Spleen (tissue), 11 donors: ENCODE measurements at regions not wholly inside any gene's neighbourhood (a gene's known extent, or its start where the extent isn't known, plus 50 kb on each side); places are given as distances from the start of the nearest gene placed in this dataset.
A peak's percentile ranks its signal among the peaks of the same experiment; 100 is the strongest.

Experiments
- DNase-seq: peaks from one replicate; pipeline ENCODE4 v3.0.0-alpha.2; 2020
- H3K27ac ChIP-seq, 8 donors: fragments of 200-600 bp; sonication (generic) in 7 of 8; 1 replicate in 4 of 8; 2 replicates in 4 of 8; pipeline versions ENCODE4 v1.5.0 to v1.8.0; 2016 to 2021; ENCODE audit warnings: inconsistent platforms in 4 of 8, mild to moderate bottlenecking in 4 of 8, moderate library complexity in 1 of 8
- H3K27me3 ChIP-seq, 7 donors: fragments of 200-600 bp; sonication (generic) in 6 of 7; replicated peaks in 1 of 7; 1 replicate in 4 of 7; 2 replicates in 3 of 7; pipeline versions ENCODE4 v1.5.0 to v1.8.0; 2016 to 2021; ENCODE audit warnings: inconsistent platforms in 3 of 7, mild to moderate bottlenecking in 1 of 7
- H3K36me3 ChIP-seq, 6 donors: fragments of 200-600 bp; sonication (generic) in 5 of 6; 1 replicate in 4 of 6; 2 replicates in 2 of 6; pipeline versions ENCODE4 v1.5.0 to v1.8.0; 2016 to 2021; ENCODE audit warnings: inconsistent platforms in 2 of 6
- H3K4me1 ChIP-seq, 6 donors: fragments of 200-600 bp; sonication (generic) in 5 of 6; 1 replicate in 3 of 6; 2 replicates in 3 of 6; pipeline versions ENCODE4 v1.5.0 to v1.8.0; 2016 to 2021; ENCODE audit warnings: inconsistent platforms in 3 of 6
- H3K4me3 ChIP-seq, 8 donors: fragments of 200-600 bp; sonication (generic) in 7 of 8; 1 replicate in 4 of 8; 2 replicates in 4 of 8; pipeline versions ENCODE4 v1.5.0 to v1.8.0; 2016 to 2021; ENCODE audit warnings: inconsistent platforms in 4 of 8, mild to moderate bottlenecking in 4 of 8, moderate library complexity in 2 of 8
- H3K9me3 ChIP-seq, 8 donors: fragments of 200-600 bp; sonication (generic) in 7 of 8; 1 replicate in 4 of 8; 2 replicates in 4 of 8; pipeline versions ENCODE4 v1.5.0 to v1.8.0; 2016 to 2021; ENCODE audit warnings: inconsistent platforms in 4 of 8
- POLR2A ChIP-seq, 3 donors: fragments of 450-650 bp; IDR thresholded peaks; one replicate each; pipeline ENCODE4 v1.5.1; 2017; ENCODE audit warnings: antibody characterized with exemption in 3 of 3, mild to moderate bottlenecking in 1 of 3
- POLR2AphosphoS5 ChIP-seq, 3 donors: sonication (generic); formaldehyde crosslinking; IDR thresholded peaks; one replicate each; pipeline ENCODE4 v1.5.1; 2017; ENCODE audit warnings: antibody characterized with exemption in 3 of 3
- WGBS, 5 donors: extraction: QIAGEN DNeasy Blood & Tissue Kit in 3 of 5; methylation state at CpG; one replicate each; pipeline versions ENCODE4 v1.1.5 to v1.1.7; 2013 to 2018; 5-methylcytosine and 5-hydroxymethylcytosine counted together
- intact Hi-C: fragments of 100-400 bp; cut with DNase I; formaldehyde crosslinking; loops from one replicate; pipeline ENCODE4 v1.15.0; 2023; ENCODE audit warnings: low total_unique reads
- TF ChIP-seq, protein P1 (sequence below), 11 experiments: fragments of 200-600 bp in 7 of 11; fragments of 450-650 bp in 4 of 11; sonication (generic) in 4 of 11; IDR thresholded peaks in 8 of 11; conservative IDR thresholded peaks in 3 of 11; 1 replicate in 7 of 11; 2 replicates in 4 of 11; pipeline versions ENCODE4 v1.4.0 to v1.8.0; 2016 to 2021; ENCODE audit warnings: antibody characterized with exemption in 11 of 11, inconsistent platforms in 4 of 11, mild to moderate bottlenecking in 1 of 11
- donor health status: healthy with polysubstance abuse.
- donor health status: DM: no; HTN: no; CAD: no; lungs with moderate emphysema.
- donor health status: DM: no; HTN: no; CAD: no.
- donor health status: Bipolar disorder and iron deficiency.
- donor health status: healthy.
- donor health status: DM: no; HTN: no; CAD: no.
- donor health status: DM: yes; HTN: yes; CAD: no.

DNA sequence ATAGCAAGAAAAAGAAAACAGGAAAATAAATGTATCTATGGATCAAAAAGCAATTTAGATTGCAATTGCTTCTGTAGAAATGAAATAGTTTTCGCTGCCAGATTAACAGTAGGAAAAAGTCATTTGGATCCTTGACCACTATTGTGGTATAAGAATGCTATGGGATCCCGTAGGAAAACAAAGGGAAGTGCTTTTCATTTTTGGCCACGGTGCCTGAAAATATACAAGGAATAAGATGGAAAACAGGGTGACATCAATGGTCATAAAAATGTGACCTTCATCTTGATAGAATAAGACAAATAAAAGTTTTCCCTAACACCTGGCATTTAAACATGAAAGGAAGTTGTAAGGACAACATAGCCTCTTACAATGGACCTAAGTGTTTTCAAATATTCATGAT is 622.8 kb downstream of the DACH1 start:
- Histone ChIP-seq H3K9me3 (no peaks in the 10 kb centered on the region), H3K36me3 (no peaks in the 10 kb centered on the region), H3K27ac (no peak overlapping the region), H3K4me3 (no peak overlapping the region), H3K27me3 (no peaks in the 10 kb centered on the region), H3K4me1 (no peaks in the 10 kb centered on the region)
- no peak for TF ChIP-seq POLR2AphosphoS5 (IDR thresholded peaks at IDR 0.05)
- TF ChIP-seq POLR2A (IDR thresholded peaks at IDR 0.05) = no peak
- TF ChIP-seq, protein P1, sequence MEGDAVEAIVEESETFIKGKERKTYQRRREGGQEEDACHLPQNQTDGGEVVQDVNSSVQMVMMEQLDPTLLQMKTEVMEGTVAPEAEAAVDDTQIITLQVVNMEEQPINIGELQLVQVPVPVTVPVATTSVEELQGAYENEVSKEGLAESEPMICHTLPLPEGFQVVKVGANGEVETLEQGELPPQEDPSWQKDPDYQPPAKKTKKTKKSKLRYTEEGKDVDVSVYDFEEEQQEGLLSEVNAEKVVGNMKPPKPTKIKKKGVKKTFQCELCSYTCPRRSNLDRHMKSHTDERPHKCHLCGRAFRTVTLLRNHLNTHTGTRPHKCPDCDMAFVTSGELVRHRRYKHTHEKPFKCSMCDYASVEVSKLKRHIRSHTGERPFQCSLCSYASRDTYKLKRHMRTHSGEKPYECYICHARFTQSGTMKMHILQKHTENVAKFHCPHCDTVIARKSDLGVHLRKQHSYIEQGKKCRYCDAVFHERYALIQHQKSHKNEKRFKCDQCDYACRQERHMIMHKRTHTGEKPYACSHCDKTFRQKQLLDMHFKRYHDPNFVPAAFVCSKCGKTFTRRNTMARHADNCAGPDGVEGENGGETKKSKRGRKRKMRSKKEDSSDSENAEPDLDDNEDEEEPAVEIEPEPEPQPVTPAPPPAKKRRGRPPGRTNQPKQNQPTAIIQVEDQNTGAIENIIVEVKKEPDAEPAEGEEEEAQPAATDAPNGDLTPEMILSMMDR (IDR thresholded peaks at IDR 0.05 in 8 of 11, conservative IDR thresholded peaks at IDR 0.05 in 3 of 11) = no peak
- WGBS, 5 donors = 55 to 72% (median 71%) methylated on average over 3 of the region's 3 CpGs
- no peak for DNase-seq
- intact Hi-C loops = no loop called here

DNA sequence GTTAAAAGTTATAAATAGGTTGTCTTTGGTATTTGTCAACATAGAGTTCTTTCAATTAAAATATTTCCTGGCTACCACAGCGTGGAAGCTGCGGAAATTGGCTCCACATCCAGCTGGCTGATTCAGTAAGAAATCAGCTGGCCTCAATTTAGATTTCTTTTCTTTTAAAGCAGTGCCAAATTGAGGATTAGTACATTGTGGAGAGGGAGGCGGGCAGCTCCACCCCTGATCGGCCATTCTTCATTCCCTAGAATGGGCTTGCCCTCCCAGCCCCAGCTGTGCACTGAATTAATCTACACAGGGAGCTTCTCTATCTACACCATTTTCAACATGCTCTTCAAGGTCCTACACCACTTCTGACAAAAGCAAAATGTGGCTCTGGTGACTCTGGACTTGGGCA is 624.8 kb downstream of the DACH1 start:
- H3K27me3 ChIP-seq = no peaks in the 10 kb centered on the region
- H3K27ac ChIP-seq = no peak overlapping the region
- H3K4me3 ChIP-seq = no peak overlapping the region
- intact Hi-C loops = no loop called here
- no peaks in the 10 kb centered on the region for H3K9me3 ChIP-seq
- no peak for DNase-seq
- 75 to 88% (median 82%) methylated on average over 4 of the region's 4 CpGs for WGBS, 5 donors
- H3K4me1 ChIP-seq = no peaks in the 10 kb centered on the region
- H3K36me3 ChIP-seq = no peaks in the 10 kb centered on the region
- TF ChIP-seq POLR2AphosphoS5 (IDR thresholded peaks at IDR 0.05) = no peak
- TF ChIP-seq, protein P1 (IDR thresholded peaks at IDR 0.05 in 8 of 11, conservative IDR thresholded peaks at IDR 0.05 in 3 of 11) = no peak
- TF ChIP-seq POLR2A (IDR thresholded peaks at IDR 0.05) = no peak

DNA sequence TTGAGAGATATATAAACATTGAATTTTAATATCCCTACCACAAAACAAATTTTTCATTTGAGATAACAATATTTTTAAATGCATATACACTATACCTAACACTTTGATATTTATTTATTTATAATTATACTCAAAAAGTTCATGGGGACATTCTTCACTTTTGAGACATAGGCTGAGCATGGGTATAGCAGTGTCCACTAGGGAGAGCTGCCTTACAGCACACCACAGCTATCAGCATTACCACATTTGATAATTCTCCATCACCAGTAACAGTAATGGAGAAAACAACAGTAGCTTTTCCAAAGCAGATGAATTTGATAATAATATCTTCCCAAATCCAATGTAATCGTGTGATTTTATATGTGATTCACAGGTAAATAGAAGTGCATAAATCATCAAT is 626.1 kb downstream of the DACH1 start:
- Histone ChIP-seq H3K36me3 (no peaks in the 10 kb centered on the region), H3K27me3 (no peaks in the 10 kb centered on the region), H3K4me1 (no peaks in the 10 kb centered on the region), H3K9me3 (no peaks in the 10 kb centered on the region), H3K27ac (no peak overlapping the region), H3K4me3 (no peak overlapping the region)
- intact Hi-C loops = no loop called here
- WGBS, 5 donors = 84 to 97% (median 90%) methylated on average over 1 of the region's 1 CpG
- DNase-seq = no peak
- TF ChIP-seq, protein P1 (IDR thresholded peaks at IDR 0.05 in 8 of 11, conservative IDR thresholded peaks at IDR 0.05 in 3 of 11) = peak in 2 of 11 experiments; percentile 23 to 28
- TF ChIP-seq POLR2A (IDR thresholded peaks at IDR 0.05) = no peak

DNA sequence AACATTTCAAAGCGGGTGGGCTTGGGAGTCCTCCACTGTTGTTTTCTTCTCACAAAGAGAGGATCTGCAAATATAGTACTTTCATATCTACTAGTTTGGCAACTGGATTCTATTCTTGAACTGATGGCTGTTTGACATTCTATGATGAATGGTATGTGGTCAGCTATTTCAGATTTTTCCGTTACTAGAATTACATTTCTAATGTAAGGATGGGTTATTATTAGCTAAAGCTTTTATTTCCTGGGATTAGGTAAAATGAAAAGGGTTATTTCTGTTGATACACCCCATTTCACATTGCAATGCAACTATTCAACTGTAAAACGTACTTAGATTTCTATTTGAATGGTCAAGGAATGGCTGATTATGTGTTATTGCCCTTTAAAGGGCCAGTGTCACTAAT is 629.7 kb downstream of the DACH1 start:
- DNase-seq = no peak
- Histone ChIP-seq H3K4me3 (no peak overlapping the region), H3K9me3 (no peaks in the 10 kb centered on the region), H3K27me3 (no peaks in the 10 kb centered on the region), H3K4me1 (no peaks in the 10 kb centered on the region), H3K36me3 (no peaks in the 10 kb centered on the region), H3K27ac (no peak overlapping the region)
- intact Hi-C loops = no loop called here
- WGBS, 5 donors = 71 to 87% (median 81%) methylated on average over 3 of the region's 3 CpGs
- TF ChIP-seq, protein P1 (IDR thresholded peaks at IDR 0.05 in 8 of 11, conservative IDR thresholded peaks at IDR 0.05 in 3 of 11) = no peak
- no peak for TF ChIP-seq POLR2AphosphoS5 (IDR thresholded peaks at IDR 0.05)
- TF ChIP-seq POLR2A (IDR thresholded peaks at IDR 0.05) = no peak
